ENCODE measurements at regions not wholly inside any gene's neighbourhood (a gene's known extent, or its start where the extent isn't known, plus 50 kb on each side); places are given as distances from the start of the nearest gene placed in this dataset.

DNA sequence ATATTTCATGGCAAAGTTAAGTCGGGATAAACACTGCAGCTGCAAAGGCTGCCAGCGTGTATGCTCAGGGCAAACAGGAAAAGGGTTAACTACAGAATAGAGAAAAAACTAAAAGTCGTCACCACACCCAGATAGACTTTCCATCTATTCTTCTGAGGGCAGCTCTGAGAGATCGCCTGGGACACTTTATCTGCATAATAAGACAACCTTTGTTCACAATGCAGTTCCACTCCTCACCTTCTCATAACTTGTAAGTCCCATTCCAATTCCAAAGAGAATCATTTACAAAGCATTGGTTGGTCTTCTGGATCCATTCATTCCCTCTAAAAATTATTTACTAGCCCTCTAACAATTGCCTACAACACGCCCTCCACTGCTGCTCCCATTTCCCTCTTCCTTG is 437.4 kb downstream of the RND3 start:
- H3K27me3 ChIP-seq (replicated peaks in 2 of 5; ENCODE audit: control insufficient read depth in 4 of 5, insufficient read depth in 5 of 5, low read length in 4 of 5) = no peaks in the 10 kb centered on the region
- DNase-seq = no peak
- no peaks in the 10 kb centered on the region for H3K4me1 ChIP-seq (ENCODE audit: control extremely low read depth in 1 of 4, control insufficient read depth in 4 of 4, insufficient read depth in 4 of 4, low read length in 3 of 4)
- H3K36me3 ChIP-seq (ENCODE audit: control insufficient read depth in 4 of 4, insufficient read depth in 4 of 4, low read length in 3 of 4) = no peaks in the 10 kb centered on the region
- H3K9me3 ChIP-seq (ENCODE audit: control extremely low read depth in 1 of 5, control insufficient read depth in 4 of 5, insufficient read depth in 2 of 5, low read depth in 1 of 5, low read length in 4 of 5) = no peaks in the 10 kb centered on the region
- no peak overlapping the region for H3K4me3 ChIP-seq (ENCODE audit: control insufficient read depth in 1 of 7, extremely low read depth in 1 of 7, insufficient read depth in 4 of 7, low read depth in 2 of 7, low read length in 6 of 7)
- no peak overlapping the region for H3K27ac ChIP-seq (ENCODE audit: insufficient read depth in 1 of 2, low read depth in 1 of 2, low read length in 2 of 2, poor library complexity in 1 of 2, severe bottlenecking in 2 of 2)
- WGBS (ENCODE audit: insufficient coverage) = 100% methylated on average over 4 of the region's 5 CpGs
- POLR2A ChIA-PET = no interaction called here
- CTCF ChIA-PET = no interaction called here

GRCh38 chr2:150047620-150048222 is 439.7 kb downstream of the RND3 start:
- H3K4me3 ChIP-seq (ENCODE audit: control insufficient read depth in 1 of 7, extremely low read depth in 1 of 7, insufficient read depth in 4 of 7, low read depth in 2 of 7, low read length in 6 of 7) = no peak overlapping the region
- no peaks in the 10 kb centered on the region for H3K4me1 ChIP-seq (ENCODE audit: control extremely low read depth in 1 of 4, control insufficient read depth in 4 of 4, insufficient read depth in 4 of 4, low read length in 3 of 4)
- H3K27ac ChIP-seq (ENCODE audit: insufficient read depth in 1 of 2, low read depth in 1 of 2, low read length in 2 of 2, poor library complexity in 1 of 2, severe bottlenecking in 2 of 2) = no peak overlapping the region
- no peak for DNase-seq
- H3K27me3 ChIP-seq (replicated peaks in 2 of 5; ENCODE audit: control insufficient read depth in 4 of 5, insufficient read depth in 5 of 5, low read length in 4 of 5) = no peaks in the 10 kb centered on the region
- H3K36me3 ChIP-seq (ENCODE audit: control insufficient read depth in 4 of 4, insufficient read depth in 4 of 4, low read length in 3 of 4) = no peaks in the 10 kb centered on the region
- CTCF ChIA-PET = no interaction called here
- H3K9me3 ChIP-seq (ENCODE audit: control extremely low read depth in 1 of 5, control insufficient read depth in 4 of 5, insufficient read depth in 2 of 5, low read depth in 1 of 5, low read length in 4 of 5) = no peaks in the 10 kb centered on the region
- WGBS (ENCODE audit: insufficient coverage) = 100% methylated on average over 1 of the region's 2 CpGs
- POLR2A ChIA-PET = no interaction called here

- Histone ChIP-seq H3K9me3 (ENCODE audit: control extremely low read depth in 1 of 5, control insufficient read depth in 4 of 5, insufficient read depth in 2 of 5, low read depth in 1 of 5, low read length in 4 of 5) (no peaks in the 10 kb centered on the region), H3K27ac (ENCODE audit: insufficient read depth in 1 of 2, low read depth in 1 of 2, low read length in 2 of 2, poor library complexity in 1 of 2, severe bottlenecking in 2 of 2) (no peak overlapping the region), H3K4me1 (ENCODE audit: control extremely low read depth in 1 of 4, control insufficient read depth in 4 of 4, insufficient read depth in 4 of 4, low read length in 3 of 4) (no peaks in the 10 kb centered on the region), H3K36me3 (ENCODE audit: control insufficient read depth in 4 of 4, insufficient read depth in 4 of 4, low read length in 3 of 4) (no peaks in the 10 kb centered on the region), H3K4me3 (ENCODE audit: control insufficient read depth in 1 of 7, extremely low read depth in 1 of 7, insufficient read depth in 4 of 7, low read depth in 2 of 7, low read length in 6 of 7) (no peak overlapping the region), H3K27me3 (replicated peaks in 2 of 5; ENCODE audit: control insufficient read depth in 4 of 5, insufficient read depth in 5 of 5, low read length in 4 of 5) (no peaks in the 10 kb centered on the region)
- 100% methylated on average over 1 of the region's 4 CpGs for WGBS (ENCODE audit: insufficient coverage)
- ChIA-PET POLR2A (no interaction called here), CTCF (no interaction called here)
- DNase-seq = no peak
Measured at GRCh38 chr2:150046810-150047209, 440.7 kb downstream of the RND3 start.

DNA sequence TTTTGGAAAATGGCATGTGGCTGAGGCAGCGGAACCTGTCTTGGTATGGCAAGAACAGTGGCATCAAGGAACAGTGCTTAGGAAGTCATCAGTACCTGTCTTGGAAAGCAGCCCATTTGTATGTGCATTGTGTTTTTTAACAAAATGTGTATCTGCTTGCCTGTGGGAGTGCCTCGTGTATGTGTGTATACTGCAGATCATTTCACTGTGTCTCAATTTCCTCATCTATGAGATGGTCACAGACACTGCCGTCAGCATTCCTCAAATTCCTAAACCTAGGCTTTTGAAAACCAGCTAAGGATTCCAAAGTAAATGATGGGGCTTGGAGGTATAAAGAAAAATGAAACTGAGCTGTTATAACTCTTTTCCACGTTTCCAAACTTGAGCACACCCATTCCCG is 441.3 kb downstream of the RND3 start:
- Histone ChIP-seq H3K4me1 (ENCODE audit: control extremely low read depth in 1 of 4, control insufficient read depth in 4 of 4, insufficient read depth in 4 of 4, low read length in 3 of 4) (no peaks in the 10 kb centered on the region), H3K9me3 (ENCODE audit: control extremely low read depth in 1 of 5, control insufficient read depth in 4 of 5, insufficient read depth in 2 of 5, low read depth in 1 of 5, low read length in 4 of 5) (no peaks in the 10 kb centered on the region), H3K36me3 (ENCODE audit: control insufficient read depth in 4 of 4, insufficient read depth in 4 of 4, low read length in 3 of 4) (no peaks in the 10 kb centered on the region), H3K27ac (ENCODE audit: insufficient read depth in 1 of 2, low read depth in 1 of 2, low read length in 2 of 2, poor library complexity in 1 of 2, severe bottlenecking in 2 of 2) (no peak overlapping the region), H3K27me3 (replicated peaks in 2 of 5; ENCODE audit: control insufficient read depth in 4 of 5, insufficient read depth in 5 of 5, low read length in 4 of 5) (no peaks in the 10 kb centered on the region), H3K4me3 (ENCODE audit: control insufficient read depth in 1 of 7, extremely low read depth in 1 of 7, insufficient read depth in 4 of 7, low read depth in 2 of 7, low read length in 6 of 7) (no peak overlapping the region)
- POLR2A ChIA-PET = no interaction called here
- no peak for DNase-seq
- WGBS (ENCODE audit: insufficient coverage) = 92% methylated on average over 1 of the region's 5 CpGs
- CTCF ChIA-PET = no interaction called here

GRCh38 chr2:150045601-150046000 is 441.9 kb downstream of the RND3 start:
- no peaks in the 10 kb centered on the region for H3K27me3 ChIP-seq (replicated peaks in 2 of 5; ENCODE audit: control insufficient read depth in 4 of 5, insufficient read depth in 5 of 5, low read length in 4 of 5)
- 90% methylated on average over 2 of the region's 4 CpGs for WGBS (ENCODE audit: insufficient coverage)
- CTCF ChIA-PET = no interaction called here

DNA sequence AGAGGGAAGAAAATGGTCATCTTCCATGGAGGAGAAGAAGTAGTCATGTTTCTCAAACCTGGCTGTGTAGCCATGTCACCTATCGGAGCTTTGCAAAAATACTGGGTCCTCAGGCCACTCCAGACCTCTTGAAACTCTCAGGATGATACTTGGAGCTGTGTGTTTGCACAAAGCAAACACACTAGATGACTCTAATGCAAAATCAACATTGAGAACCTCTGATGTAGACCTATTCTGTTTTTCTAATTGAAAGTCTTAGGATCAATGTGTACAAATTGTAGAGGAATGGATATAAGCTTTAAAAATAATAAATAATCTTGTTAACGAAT is 444.3 kb downstream of the RND3 start:
- Histone ChIP-seq H3K27me3 (replicated peaks in 2 of 5; ENCODE audit: control insufficient read depth in 4 of 5, insufficient read depth in 5 of 5, low read length in 4 of 5) (no peaks in the 10 kb centered on the region), H3K4me3 (ENCODE audit: control insufficient read depth in 1 of 7, extremely low read depth in 1 of 7, insufficient read depth in 4 of 7, low read depth in 2 of 7, low read length in 6 of 7) (no peak overlapping the region), H3K36me3 (ENCODE audit: control insufficient read depth in 4 of 4, insufficient read depth in 4 of 4, low read length in 3 of 4) (no peaks in the 10 kb centered on the region), H3K4me1 (ENCODE audit: control extremely low read depth in 1 of 4, control insufficient read depth in 4 of 4, insufficient read depth in 4 of 4, low read length in 3 of 4) (no peaks in the 10 kb centered on the region), H3K9me3 (ENCODE audit: control extremely low read depth in 1 of 5, control insufficient read depth in 4 of 5, insufficient read depth in 2 of 5, low read depth in 1 of 5, low read length in 4 of 5) (no peaks in the 10 kb centered on the region), H3K27ac (ENCODE audit: insufficient read depth in 1 of 2, low read depth in 1 of 2, low read length in 2 of 2, poor library complexity in 1 of 2, severe bottlenecking in 2 of 2) (no peak overlapping the region)
- POLR2A ChIA-PET = no interaction called here
- no peak for DNase-seq
- WGBS (ENCODE audit: insufficient coverage) = no CpG with 5 or more reads among the region's 2 CpGs
- CTCF ChIA-PET = no interaction called here

More at GRCh38 chr2:150045601-150046000, 441.9 kb downstream of the RND3 start:
- Histone ChIP-seq H3K27ac (ENCODE audit: insufficient read depth in 1 of 2, low read depth in 1 of 2, low read length in 2 of 2, poor library complexity in 1 of 2, severe bottlenecking in 2 of 2) (no peak overlapping the region), H3K36me3 (ENCODE audit: control insufficient read depth in 4 of 4, insufficient read depth in 4 of 4, low read length in 3 of 4) (no peaks in the 10 kb centered on the region), H3K9me3 (ENCODE audit: control extremely low read depth in 1 of 5, control insufficient read depth in 4 of 5, insufficient read depth in 2 of 5, low read depth in 1 of 5, low read length in 4 of 5) (no peaks in the 10 kb centered on the region), H3K4me3 (ENCODE audit: control insufficient read depth in 1 of 7, extremely low read depth in 1 of 7, insufficient read depth in 4 of 7, low read depth in 2 of 7, low read length in 6 of 7) (no peak overlapping the region), H3K4me1 (ENCODE audit: control extremely low read depth in 1 of 4, control insufficient read depth in 4 of 4, insufficient read depth in 4 of 4, low read length in 3 of 4) (no peaks in the 10 kb centered on the region)
- POLR2A ChIA-PET = no interaction called here
- no peak for DNase-seq

DNA sequence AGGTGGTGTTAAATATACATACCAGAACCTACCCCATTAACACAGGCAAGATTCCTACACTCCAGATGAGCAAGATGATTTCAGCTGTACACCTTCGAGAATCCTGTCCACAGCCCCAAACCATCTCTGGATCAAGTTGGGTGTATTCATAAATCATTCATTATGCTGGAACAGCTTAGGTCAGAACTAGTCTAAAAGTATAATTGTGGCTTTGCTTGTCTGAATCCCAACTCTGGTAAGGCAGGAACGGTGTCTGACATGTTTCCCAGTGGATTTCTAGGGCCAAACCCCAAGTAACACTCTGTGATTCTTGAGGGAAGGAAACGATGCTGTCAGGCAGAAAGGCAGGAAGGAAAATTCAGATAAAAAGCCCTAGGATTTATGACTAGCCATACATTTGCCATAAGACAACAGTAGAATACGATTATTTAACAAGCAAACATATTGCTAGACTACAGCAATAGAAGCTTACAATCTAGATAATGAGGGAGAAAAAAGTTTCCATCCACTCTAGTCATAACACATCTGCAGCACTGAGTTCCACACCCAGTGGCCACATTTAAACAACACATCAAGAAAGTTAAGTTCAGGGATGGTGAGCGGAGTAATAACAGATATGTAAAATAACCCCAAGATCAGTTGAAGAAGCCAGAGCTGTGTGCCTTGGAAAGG is 444.8 kb downstream of the RND3 start:
- no peaks in the 10 kb centered on the region for H3K4me1 ChIP-seq (ENCODE audit: control extremely low read depth in 1 of 4, control insufficient read depth in 4 of 4, insufficient read depth in 4 of 4, low read length in 3 of 4)
- ChIA-PET POLR2A (no interaction called here), CTCF (no interaction called here)
- no peaks in the 10 kb centered on the region for H3K36me3 ChIP-seq (ENCODE audit: control insufficient read depth in 4 of 4, insufficient read depth in 4 of 4, low read length in 3 of 4)
- no peaks in the 10 kb centered on the region for H3K27me3 ChIP-seq (replicated peaks in 2 of 5; ENCODE audit: control insufficient read depth in 4 of 5, insufficient read depth in 5 of 5, low read length in 4 of 5)
- H3K27ac ChIP-seq (ENCODE audit: insufficient read depth in 1 of 2, low read depth in 1 of 2, low read length in 2 of 2, poor library complexity in 1 of 2, severe bottlenecking in 2 of 2) = no peak overlapping the region
- H3K9me3 ChIP-seq (ENCODE audit: control extremely low read depth in 1 of 5, control insufficient read depth in 4 of 5, insufficient read depth in 2 of 5, low read depth in 1 of 5, low read length in 4 of 5) = no peaks in the 10 kb centered on the region
- no peak overlapping the region for H3K4me3 ChIP-seq (ENCODE audit: control insufficient read depth in 1 of 7, extremely low read depth in 1 of 7, insufficient read depth in 4 of 7, low read depth in 2 of 7, low read length in 6 of 7)
- DNase-seq = no peak
- WGBS (ENCODE audit: insufficient coverage) = no CpG with 5 or more reads among the region's 5 CpGs

All from common myeloid progenitor, CD34-positive (primary cell).